ENCODE measurements at regions not wholly inside any gene's neighbourhood (a gene's known extent, or its start where the extent isn't known, plus 50 kb on each side); places are given as distances from the start of the nearest gene placed in this dataset.

GRCh38 chr1:203567596-203567995 lies 59.0 kb upstream of the ATP2B4 start:
- no peak for TF ChIP-seq CTCF (IDR thresholded peaks at IDR 0.05; ENCODE audit: insufficient read depth, low read length, missing control alignments)
- ChIA-PET CTCF (interaction anchor here (1.1 kb wide), 1 partner anchor 528 kb away, joined by 3 read pairs; no protein-coding TSS in a partner anchor), POLR2A (no interaction called here)
- no peak for DNase-seq (ENCODE audit: low read depth, low spot score)
- no peak overlapping the region for H3K4me3 ChIP-seq (ENCODE audit: low read depth, low read length)

GRCh38 chr1:203569490-203570318 lies 56.9 kb upstream of the ATP2B4 start:
- no peak overlapping the region for H3K4me3 ChIP-seq (ENCODE audit: low read depth, low read length)
- ChIA-PET CTCF (interaction anchor here (1.0 to 1.1 kb wide), 3 partner anchors 9 to 82 kb away, joined by 3 read pairs; no protein-coding TSS in a partner anchor), POLR2A (interaction anchor here (0.5 to 1.8 kb wide), 7 partner anchors 11 to 217 kb away, joined by 3 to 17 read pairs (median 4); partner anchors contain the start of gene ATP2B4)
- no peak for DNase-seq (ENCODE audit: low read depth, low spot score)
- TF ChIP-seq CTCF (IDR thresholded peaks at IDR 0.05; ENCODE audit: insufficient read depth, low read length, missing control alignments), result no peak

- ChIA-PET CTCF (no interaction called here), POLR2A (interaction anchor here (0.5 to 1.8 kb wide), 2 partner anchors 12 to 218 kb away, joined by 4 to 17 read pairs; no protein-coding TSS in a partner anchor)
- no peak for TF ChIP-seq CTCF (IDR thresholded peaks at IDR 0.05; ENCODE audit: insufficient read depth, low read length, missing control alignments)
- no peak for DNase-seq (ENCODE audit: low read depth, low spot score)
- H3K4me3 ChIP-seq (ENCODE audit: low read depth, low read length), result no peak overlapping the region
These were observed 55.8 kb upstream of the ATP2B4 start for GRCh38 chr1:203570805-203571204.

- CTCF ChIA-PET, result interaction anchor here (1.5 kb wide), 1 partner anchor 67 kb away, joined by 8 read pairs; no protein-coding TSS in a partner anchor
- no peak for DNase-seq (ENCODE audit: low read depth, low spot score)
- POLR2A ChIA-PET, result interaction anchor here (0.8 kb wide), 1 partner anchor 92 kb away, joined by 3 read pairs; no protein-coding TSS in a partner anchor
- no peak overlapping the region for H3K4me3 ChIP-seq (ENCODE audit: low read depth, low read length)
- no peak for TF ChIP-seq CTCF (IDR thresholded peaks at IDR 0.05; ENCODE audit: insufficient read depth, low read length, missing control alignments)
These were observed 55.0 kb upstream of the ATP2B4 start for GRCh38 chr1:203571661-203572060.

GRCh38 chr1:203572134-203572625 lies 54.5 kb upstream of the ATP2B4 start:
- no peak for TF ChIP-seq CTCF (IDR thresholded peaks at IDR 0.05; ENCODE audit: insufficient read depth, low read length, missing control alignments)
- CTCF ChIA-PET, result interaction anchor here (1.5 kb wide), 2 partner anchors 8 to 68 kb away, joined by 3 to 8 read pairs; no protein-coding TSS in a partner anchor

GRCh38 chr1:203573730-203574129 lies 52.9 kb upstream of the ATP2B4 start:
- POLR2A ChIA-PET, result no interaction called here

More at GRCh38 chr1:203572134-203572625, 54.5 kb upstream of the ATP2B4 start:
- no peak overlapping the region for H3K4me3 ChIP-seq (ENCODE audit: low read depth, low read length)
- POLR2A ChIA-PET, result interaction anchor here (0.8 kb wide), 1 partner anchor 92 kb away, joined by 3 read pairs; no protein-coding TSS in a partner anchor
- DNase-seq (ENCODE audit: low read depth, low spot score), result no peak

More at GRCh38 chr1:203573730-203574129, 52.9 kb upstream of the ATP2B4 start:
- no peak for DNase-seq (ENCODE audit: low read depth, low spot score)
- H3K4me3 ChIP-seq (ENCODE audit: low read depth, low read length), result no peak overlapping the region
- CTCF ChIA-PET, result interaction anchor here (1.5 kb wide), 1 partner anchor 10 kb away, joined by 3 read pairs; no protein-coding TSS in a partner anchor
- no peak for TF ChIP-seq CTCF (IDR thresholded peaks at IDR 0.05; ENCODE audit: insufficient read depth, low read length, missing control alignments)
